ENCODE measurements at regions not wholly inside any gene's neighbourhood (a gene's known extent, or its start where the extent isn't known, plus 50 kb on each side); places are given as distances from the start of the nearest gene placed in this dataset.

DNA sequence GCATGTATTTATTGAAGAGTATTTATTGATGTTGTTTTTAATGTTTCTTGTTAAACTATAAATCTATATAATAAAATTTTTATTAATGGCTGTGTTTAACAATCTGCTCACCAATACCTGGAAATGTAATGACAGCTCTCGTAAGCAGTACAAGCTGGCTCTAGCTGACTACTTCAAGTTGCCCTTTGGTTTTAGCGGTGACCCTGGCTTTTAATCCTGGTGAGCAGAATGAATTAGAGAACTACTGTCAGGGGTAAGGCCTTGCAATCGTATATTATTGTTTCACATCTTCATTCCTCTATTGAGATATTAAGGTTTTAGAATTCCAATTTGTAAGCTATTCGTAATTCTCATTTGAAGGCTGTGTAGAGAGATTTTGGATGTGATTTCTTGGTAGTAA, 372.2 kb downstream of the METTL15 start:
- TF ChIP-seq, protein P1, sequence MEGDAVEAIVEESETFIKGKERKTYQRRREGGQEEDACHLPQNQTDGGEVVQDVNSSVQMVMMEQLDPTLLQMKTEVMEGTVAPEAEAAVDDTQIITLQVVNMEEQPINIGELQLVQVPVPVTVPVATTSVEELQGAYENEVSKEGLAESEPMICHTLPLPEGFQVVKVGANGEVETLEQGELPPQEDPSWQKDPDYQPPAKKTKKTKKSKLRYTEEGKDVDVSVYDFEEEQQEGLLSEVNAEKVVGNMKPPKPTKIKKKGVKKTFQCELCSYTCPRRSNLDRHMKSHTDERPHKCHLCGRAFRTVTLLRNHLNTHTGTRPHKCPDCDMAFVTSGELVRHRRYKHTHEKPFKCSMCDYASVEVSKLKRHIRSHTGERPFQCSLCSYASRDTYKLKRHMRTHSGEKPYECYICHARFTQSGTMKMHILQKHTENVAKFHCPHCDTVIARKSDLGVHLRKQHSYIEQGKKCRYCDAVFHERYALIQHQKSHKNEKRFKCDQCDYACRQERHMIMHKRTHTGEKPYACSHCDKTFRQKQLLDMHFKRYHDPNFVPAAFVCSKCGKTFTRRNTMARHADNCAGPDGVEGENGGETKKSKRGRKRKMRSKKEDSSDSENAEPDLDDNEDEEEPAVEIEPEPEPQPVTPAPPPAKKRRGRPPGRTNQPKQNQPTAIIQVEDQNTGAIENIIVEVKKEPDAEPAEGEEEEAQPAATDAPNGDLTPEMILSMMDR (IDR thresholded peaks at IDR 0.05) = no peak
- no peak for TF ChIP-seq EZH2 (IDR thresholded peaks at IDR 0.05; ENCODE audit: borderline replicate concordance, insufficient read depth, low read depth, low read length, poor library complexity, severe bottlenecking)

Measured in B cell (primary cell).